MM.1S (cell line): ENCODE measurements at regions not wholly inside any gene's neighbourhood (a gene's known extent, or its start where the extent isn't known, plus 50 kb on each side); places are given as distances from the start of the nearest gene placed in this dataset.

Experiments
- CTCF ChIP-seq: fragments of 300-600 bp; sonication (generic); IDR thresholded peaks from 2 replicates; pipeline ENCODE4 v1.5.1; 2016; ENCODE audit warnings: antibody characterized with exemption, low read length, mixed read lengths
- EZH2 ChIP-seq: fragments of 300-600 bp; sonication (generic); optimal IDR thresholded peaks from 2 replicates; pipeline ENCODE3; 2017; ENCODE audit warnings: low read depth, mild to moderate bottlenecking, antibody characterized with exemption, low read length, mixed read lengths
- EZH2phosphoT487 ChIP-seq: fragments of 300-600 bp; sonication (generic); IDR thresholded peaks from 2 replicates; pipeline ENCODE4 v1.6.1; 2018; ENCODE audit warnings: antibody characterized with exemption, low read length

GRCh38 chr3:157718800-157719199, 215.6 kb upstream of the VEPH1 start:
- TF ChIP-seq CTCF (no peak), EZH2 (no peak), EZH2phosphoT487 (no peak)
